ENCODE measurements at regions not wholly inside any gene's neighbourhood (a gene's known extent, or its start where the extent isn't known, plus 50 kb on each side); places are given as distances from the start of the nearest gene placed in this dataset.

DNA sequence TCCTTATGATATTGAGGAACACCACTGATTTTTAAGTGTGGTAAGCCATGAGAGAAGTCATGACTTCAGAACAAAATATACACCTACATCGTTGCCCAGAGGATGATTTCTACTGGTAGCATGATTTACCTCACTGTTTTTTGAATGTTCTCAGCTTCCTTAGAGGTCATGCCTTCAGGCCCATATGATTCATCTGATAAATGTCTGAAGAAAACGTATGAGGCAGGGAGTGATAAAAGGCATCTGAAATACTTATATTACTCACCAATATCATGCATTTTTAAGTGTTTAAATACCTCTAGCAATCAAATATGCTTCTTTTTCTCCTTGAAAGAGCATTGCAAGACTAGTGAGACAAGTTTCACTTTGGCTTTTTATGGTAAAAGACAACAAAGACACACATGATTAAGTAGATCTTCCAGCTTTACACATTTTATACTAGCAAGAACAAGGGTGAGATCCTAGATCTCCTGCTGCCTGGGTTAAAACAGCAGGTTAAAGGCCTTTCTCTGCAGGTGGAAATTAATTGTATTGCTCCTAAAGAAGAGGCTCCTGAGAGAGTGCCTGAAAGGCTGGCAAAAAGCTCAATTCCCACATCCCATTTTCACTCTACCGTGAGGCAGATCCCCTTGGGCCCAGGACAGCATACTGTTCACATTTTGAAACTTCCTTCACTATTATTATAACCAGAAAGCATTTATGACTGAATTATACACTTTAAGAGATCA, 432.4 kb downstream of the SLITRK1 start:
- H3K9me3 ChIP-seq (replicated peaks; ENCODE audit: control insufficient read depth, insufficient read depth, low read length) = no peaks in the 10 kb centered on the region
- BruUV-seq (replicated peaks) = no TSS peak
- CTCF ChIA-PET = interaction anchor here (0.7 kb wide), 1 partner anchor 114 kb away, joined by 3 read pairs; no protein-coding TSS in a partner anchor
- H2AFZ ChIP-seq (ENCODE audit: control insufficient read depth, low read depth, low read length) = no peak overlapping the region
- H3K4me2 ChIP-seq (ENCODE audit: control insufficient read depth, insufficient read depth) = no peak overlapping the region
- POLR2A ChIA-PET = interaction anchor here (0.6 kb wide), 1 partner anchor 1185 kb away, joined by 3 read pairs; no protein-coding TSS in a partner anchor
- in situ Hi-C loops (cut with MboI) = no loop called here
- SMC1A ChIA-PET (ENCODE audit: uncharacterized antibody, unreplicated experiment) = interaction anchor here (0.7 to 1.3 kb wide), 2 partner anchors 9 to 61 kb away, joined by 3 read pairs; no protein-coding TSS in a partner anchor
- no peaks in the 10 kb centered on the region for H3K4me1 ChIP-seq (ENCODE audit: control insufficient read depth, insufficient read depth, low read length)
- intact Hi-C loops (cut with micrococcal nuclease; ENCODE audit: unreplicated experiment) = no loop called here
- no peaks in the 10 kb centered on the region for H3K79me2 ChIP-seq (ENCODE audit: control insufficient read depth, insufficient read depth, low read length)
- RAD21 ChIA-PET (ENCODE audit: unreplicated experiment) = no interaction called here
- H4K20me1 ChIP-seq (ENCODE audit: control insufficient read depth, insufficient read depth) = no peaks in the 10 kb centered on the region
- no peaks in the 10 kb centered on the region for H3K36me3 ChIP-seq (ENCODE audit: control insufficient read depth in 2 of 2, insufficient read depth in 2 of 2, low read length in 1 of 2)
- no peak overlapping the region for H3K4me3 ChIP-seq
- WGBS (ENCODE audit: insufficient coverage, insufficient replicate concordance, low lambda C conversion rate, missing lambda C conversion rate) = 2% methylated on average over 3 of the region's 3 CpGs
- no peak for ATAC-seq
- DNase-seq (ENCODE audit: low read depth, low spot score) = no peak
- no peak overlapping the region for H3K9ac ChIP-seq (ENCODE audit: control insufficient read depth, insufficient read depth, low read length)
- H3K27me3 ChIP-seq (replicated peaks in 1 of 2; ENCODE audit: control insufficient read depth in 2 of 2, insufficient read depth in 2 of 2, low read length in 1 of 2) = no peaks in the 10 kb centered on the region
- TF ChIP-seq ESRRA (IDR thresholded peaks at IDR 0.05; ENCODE audit: low read length) = no peak
- no peak for TF ChIP-seq CREM (IDR thresholded peaks at IDR 0.05; ENCODE audit: low read depth)
- FAIRE-seq = no peak
- H3K27ac ChIP-seq (ENCODE audit: control insufficient read depth, insufficient read depth) = no peak overlapping the region

GRCh38 chr13:83440465-83440864, 441.8 kb downstream of the SLITRK1 start:
- in situ Hi-C loops (cut with MboI) = no loop called here
- no peak overlapping the region for H3K9ac ChIP-seq (ENCODE audit: control insufficient read depth, insufficient read depth, low read length)
- POLR2A ChIA-PET = no interaction called here
- no peak for FAIRE-seq
- no TSS peak for BruUV-seq (replicated peaks)
- no peaks in the 10 kb centered on the region for H3K36me3 ChIP-seq (ENCODE audit: control insufficient read depth in 2 of 2, insufficient read depth in 2 of 2, low read length in 1 of 2)
- H2AFZ ChIP-seq (ENCODE audit: control insufficient read depth, low read depth, low read length) = no peak overlapping the region
- no peaks in the 10 kb centered on the region for H3K27me3 ChIP-seq (replicated peaks in 1 of 2; ENCODE audit: control insufficient read depth in 2 of 2, insufficient read depth in 2 of 2, low read length in 1 of 2)
- H3K79me2 ChIP-seq (ENCODE audit: control insufficient read depth, insufficient read depth, low read length) = no peaks in the 10 kb centered on the region
- H3K4me2 ChIP-seq (ENCODE audit: control insufficient read depth, insufficient read depth) = no peak overlapping the region
- H4K20me1 ChIP-seq (ENCODE audit: control insufficient read depth, insufficient read depth) = no peaks in the 10 kb centered on the region
- TF ChIP-seq, protein P1, sequence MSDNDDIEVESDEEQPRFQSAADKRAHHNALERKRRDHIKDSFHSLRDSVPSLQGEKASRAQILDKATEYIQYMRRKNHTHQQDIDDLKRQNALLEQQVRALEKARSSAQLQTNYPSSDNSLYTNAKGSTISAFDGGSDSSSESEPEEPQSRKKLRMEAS (IDR thresholded peaks at IDR 0.05; ENCODE audit: low read depth, low read length) = no peak
- TF ChIP-seq, protein P2, sequence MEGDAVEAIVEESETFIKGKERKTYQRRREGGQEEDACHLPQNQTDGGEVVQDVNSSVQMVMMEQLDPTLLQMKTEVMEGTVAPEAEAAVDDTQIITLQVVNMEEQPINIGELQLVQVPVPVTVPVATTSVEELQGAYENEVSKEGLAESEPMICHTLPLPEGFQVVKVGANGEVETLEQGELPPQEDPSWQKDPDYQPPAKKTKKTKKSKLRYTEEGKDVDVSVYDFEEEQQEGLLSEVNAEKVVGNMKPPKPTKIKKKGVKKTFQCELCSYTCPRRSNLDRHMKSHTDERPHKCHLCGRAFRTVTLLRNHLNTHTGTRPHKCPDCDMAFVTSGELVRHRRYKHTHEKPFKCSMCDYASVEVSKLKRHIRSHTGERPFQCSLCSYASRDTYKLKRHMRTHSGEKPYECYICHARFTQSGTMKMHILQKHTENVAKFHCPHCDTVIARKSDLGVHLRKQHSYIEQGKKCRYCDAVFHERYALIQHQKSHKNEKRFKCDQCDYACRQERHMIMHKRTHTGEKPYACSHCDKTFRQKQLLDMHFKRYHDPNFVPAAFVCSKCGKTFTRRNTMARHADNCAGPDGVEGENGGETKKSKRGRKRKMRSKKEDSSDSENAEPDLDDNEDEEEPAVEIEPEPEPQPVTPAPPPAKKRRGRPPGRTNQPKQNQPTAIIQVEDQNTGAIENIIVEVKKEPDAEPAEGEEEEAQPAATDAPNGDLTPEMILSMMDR (IDR thresholded peaks at IDR 0.05 in 2 of 3, conservative IDR thresholded peaks at IDR 0.05 in 1 of 3; ENCODE audit: control insufficient read depth in 2 of 3, extremely low read depth in 1 of 3, insufficient read depth in 1 of 3, low read depth in 3 of 3, low read length in 3 of 3) = no peak
- TF ChIP-seq, protein P3, sequence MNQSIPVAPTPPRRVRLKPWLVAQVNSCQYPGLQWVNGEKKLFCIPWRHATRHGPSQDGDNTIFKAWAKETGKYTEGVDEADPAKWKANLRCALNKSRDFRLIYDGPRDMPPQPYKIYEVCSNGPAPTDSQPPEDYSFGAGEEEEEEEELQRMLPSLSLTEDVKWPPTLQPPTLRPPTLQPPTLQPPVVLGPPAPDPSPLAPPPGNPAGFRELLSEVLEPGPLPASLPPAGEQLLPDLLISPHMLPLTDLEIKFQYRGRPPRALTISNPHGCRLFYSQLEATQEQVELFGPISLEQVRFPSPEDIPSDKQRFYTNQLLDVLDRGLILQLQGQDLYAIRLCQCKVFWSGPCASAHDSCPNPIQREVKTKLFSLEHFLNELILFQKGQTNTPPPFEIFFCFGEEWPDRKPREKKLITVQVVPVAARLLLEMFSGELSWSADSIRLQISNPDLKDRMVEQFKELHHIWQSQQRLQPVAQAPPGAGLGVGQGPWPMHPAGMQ (IDR thresholded peaks at IDR 0.05; ENCODE audit: borderline replicate concordance) = no peak
- no peak for TF ChIP-seq SMAD1 (IDR thresholded peaks at IDR 0.05; ENCODE audit: low read depth, partially characterized antibody)
- TF ChIP-seq ZSCAN29 (IDR thresholded peaks at IDR 0.05) = no peak
- no peak for TF ChIP-seq SPI1 (IDR thresholded peaks at IDR 0.05; ENCODE audit: borderline replicate concordance, insufficient read depth, low read depth, low read length)
- ATAC-seq = no peak
- no peaks in the 10 kb centered on the region for H3K4me1 ChIP-seq (ENCODE audit: control insufficient read depth, insufficient read depth, low read length)
- CTCF ChIA-PET = no interaction called here
- RAD21 ChIA-PET (ENCODE audit: unreplicated experiment) = no interaction called here
- H3K4me3 ChIP-seq = no peak overlapping the region
- WGBS (ENCODE audit: insufficient coverage, insufficient replicate concordance, low lambda C conversion rate, missing lambda C conversion rate) = 36% methylated on average over 1 of the region's 1 CpG
- intact Hi-C loops (cut with micrococcal nuclease; ENCODE audit: unreplicated experiment) = no loop called here
- no peak for DNase-seq (ENCODE audit: low read depth, low spot score)
- H3K9me3 ChIP-seq (replicated peaks; ENCODE audit: control insufficient read depth, insufficient read depth, low read length) = no peaks in the 10 kb centered on the region
- SMC1A ChIA-PET (ENCODE audit: uncharacterized antibody, unreplicated experiment) = interaction anchor here (1.5 kb wide), 1 partner anchor 9 kb away, joined by 3 read pairs; no protein-coding TSS in a partner anchor
- no peak overlapping the region for H3K27ac ChIP-seq (ENCODE audit: control insufficient read depth, insufficient read depth)

All from GM12878 (cell line).